Cardiac septum (tissue), 1 donor: ENCODE measurements at regions not wholly inside any gene's neighbourhood (a gene's known extent, or its start where the extent isn't known, plus 50 kb on each side); places are given as distances from the start of the nearest gene placed in this dataset.

Experiments
- DNase-seq: peaks from one replicate; pipeline ENCODE4 v3.0.0-alpha.2; 2020; ENCODE audit warnings: low spot score
- intact Hi-C: fragments of 100-400 bp; cut with DNase I; formaldehyde crosslinking; loops from one replicate; pipeline ENCODE4 v1.14.0; 2022
- donor health status: DM: no; HTN: no; CAD: no.

GRCh38 chr9:2243666-2244555 lies 228.8 kb downstream of the SMARCA2 start:
- no peak for DNase-seq
- intact Hi-C loops = loop anchor here (2.0 to 10.0 kb wide), 2 partner anchors 89 to 601 kb away; partner anchors contain the start of gene PUM3

- DNase-seq = no peak
- intact Hi-C loops = loop anchor here (10.0 kb wide), 1 partner anchor 93 kb away; no protein-coding TSS in a partner anchor
Measured at GRCh38 chr9:2247340-2247739, 232.2 kb downstream of the SMARCA2 start.

- intact Hi-C loops = loop anchor here (10.0 kb wide), 1 partner anchor 94 kb away; no protein-coding TSS in a partner anchor
Measured at GRCh38 chr9:2248768-2249265, 233.7 kb downstream of the SMARCA2 start.

GRCh38 chr9:2253636-2254580 lies 238.8 kb downstream of the SMARCA2 start:
- intact Hi-C loops = no loop called here
- no peak for DNase-seq

More at GRCh38 chr9:2248768-2249265, 233.7 kb downstream of the SMARCA2 start:
- DNase-seq = no peak

- no peak for DNase-seq
- intact Hi-C loops = no loop called here
Measured at GRCh38 chr9:2255128-2255527, 240.0 kb downstream of the SMARCA2 start.

GRCh38 chr9:2257248-2257929 lies 242.2 kb downstream of the SMARCA2 start:
- no peak for DNase-seq
- intact Hi-C loops = no loop called here

- no peak for DNase-seq
- intact Hi-C loops = loop anchor here (10.0 kb wide), 1 partner anchor 464 kb away; no protein-coding TSS in a partner anchor
Measured at GRCh38 chr9:2260417-2261306, 245.5 kb downstream of the SMARCA2 start.

GRCh38 chr9:2261421-2262103 lies 246.4 kb downstream of the SMARCA2 start:
- no peak for DNase-seq
- intact Hi-C loops = loop anchor here (10.0 kb wide), 1 partner anchor 463 kb away; no protein-coding TSS in a partner anchor

GRCh38 chr9:2262386-2263071 lies 247.4 kb downstream of the SMARCA2 start:
- intact Hi-C loops = loop anchor here (10.0 kb wide), 1 partner anchor 462 kb away; no protein-coding TSS in a partner anchor
- no peak for DNase-seq

- intact Hi-C loops = loop anchor here (10.0 kb wide), 1 partner anchor 462 kb away; no protein-coding TSS in a partner anchor
Measured at GRCh38 chr9:2263111-2263510, 248.0 kb downstream of the SMARCA2 start.

GRCh38 chr9:2263665-2264064 lies 248.5 kb downstream of the SMARCA2 start:
- no peak for DNase-seq
- intact Hi-C loops = loop anchor here (10.0 kb wide), 1 partner anchor 461 kb away; no protein-coding TSS in a partner anchor

More at GRCh38 chr9:2263111-2263510, 248.0 kb downstream of the SMARCA2 start:
- DNase-seq = no peak

- intact Hi-C loops = loop anchor here (10.0 kb wide), 1 partner anchor 461 kb away; no protein-coding TSS in a partner anchor
- DNase-seq = no peak
Measured at GRCh38 chr9:2264081-2264480, 248.9 kb downstream of the SMARCA2 start.

GRCh38 chr9:2267181-2267745 lies 252.1 kb downstream of the SMARCA2 start:
- no peak for DNase-seq
- intact Hi-C loops = loop anchor here (10.0 kb wide), 1 partner anchor 458 kb away; no protein-coding TSS in a partner anchor

GRCh38 chr9:2269778-2270177 lies 254.6 kb downstream of the SMARCA2 start:
- intact Hi-C loops = loop anchor here (10.0 kb wide), 1 partner anchor 455 kb away; no protein-coding TSS in a partner anchor
- no peak for DNase-seq

- intact Hi-C loops = no loop called here
- DNase-seq = no peak
Measured at GRCh38 chr9:2270565-2270964, 255.4 kb downstream of the SMARCA2 start.

GRCh38 chr9:2271426-2271825 lies 256.3 kb downstream of the SMARCA2 start:
- intact Hi-C loops = no loop called here
- DNase-seq = no peak
